ENCODE measurements at regions not wholly inside any gene's neighbourhood (a gene's known extent, or its start where the extent isn't known, plus 50 kb on each side); places are given as distances from the start of the nearest gene placed in this dataset.
"Not testable (repeated sequence)": the region's sequence is repeated elsewhere in the genome, so short reads cannot be mapped to it uniquely, and the experiment has no call there.

DNA sequence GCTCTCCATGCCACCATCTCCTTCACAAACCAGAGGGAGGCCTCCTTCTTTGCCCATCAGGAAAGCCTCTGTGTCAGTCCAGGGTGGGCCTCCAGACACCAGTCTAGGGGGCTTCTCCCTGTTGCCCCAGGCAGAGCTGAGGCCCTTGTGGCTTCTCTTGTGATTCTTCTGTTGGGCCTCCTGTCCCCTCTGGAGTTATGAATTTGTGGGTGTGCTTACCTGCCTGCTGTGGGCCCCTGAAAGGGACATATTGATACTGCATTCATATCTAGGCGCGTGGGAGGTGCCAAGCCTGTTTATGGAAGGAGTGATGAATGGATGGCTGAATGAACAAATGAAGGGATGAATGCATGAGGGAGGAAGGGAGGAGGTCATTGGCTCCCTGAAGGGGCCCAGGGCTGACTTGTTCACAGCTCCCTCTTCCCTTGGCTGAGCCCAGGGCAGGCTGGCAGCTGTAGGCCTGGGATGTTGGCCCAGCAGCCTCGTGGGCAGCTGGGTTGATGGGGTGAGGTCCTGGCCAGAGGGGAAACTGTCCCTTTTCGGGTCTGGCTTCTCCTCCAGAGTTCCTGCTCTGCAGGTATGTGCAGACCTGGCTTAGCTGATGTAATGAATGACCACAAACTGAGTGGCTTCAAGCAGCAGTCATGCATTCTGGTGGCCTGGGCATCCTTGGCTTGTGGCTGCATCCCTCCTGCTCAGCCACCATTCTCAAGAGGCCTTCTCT is 195.4 kb downstream of the GOLGA6L6 start:
- no peak for DNase-seq (ENCODE audit: low spot score)

DNA sequence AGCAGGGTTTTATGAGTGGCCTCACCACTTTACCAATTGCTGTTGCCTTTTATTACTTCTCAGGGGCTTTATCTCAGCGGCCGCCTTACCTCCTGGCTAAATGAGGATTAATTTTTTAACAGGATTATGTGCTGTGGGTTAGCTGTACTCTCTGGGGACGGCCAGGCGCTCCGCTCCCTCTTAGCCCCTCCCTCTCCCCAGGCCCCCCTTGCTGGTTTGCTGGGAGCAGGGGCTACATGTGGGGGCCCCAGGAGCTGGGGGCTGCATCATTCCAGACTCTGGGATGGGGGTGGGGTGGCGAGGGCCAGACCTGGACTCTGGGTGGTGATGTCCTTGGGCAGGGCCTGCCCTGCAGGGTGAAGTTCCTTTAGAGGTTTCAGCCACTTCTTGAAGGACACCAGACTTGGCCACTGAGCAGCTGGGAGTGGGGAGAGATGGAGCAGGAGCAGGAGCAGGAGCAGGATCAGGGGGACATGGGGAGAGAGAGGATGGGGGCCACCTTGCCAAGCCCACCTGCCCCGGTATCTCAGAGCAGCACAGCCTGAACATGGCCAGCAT is 196.1 kb downstream of the GOLGA6L6 start:
- DNase-seq (ENCODE audit: low spot score) = no peak

GRCh38 chr15:20344601-20345400 is 196.8 kb downstream of the GOLGA6L6 start:
- no peak for DNase-seq (ENCODE audit: low spot score)

GRCh38 chr15:20343395-20344211 is 198.0 kb downstream of the GOLGA6L6 start:
- not testable (repeated sequence) for DNase-seq (ENCODE audit: low spot score)

DNA sequence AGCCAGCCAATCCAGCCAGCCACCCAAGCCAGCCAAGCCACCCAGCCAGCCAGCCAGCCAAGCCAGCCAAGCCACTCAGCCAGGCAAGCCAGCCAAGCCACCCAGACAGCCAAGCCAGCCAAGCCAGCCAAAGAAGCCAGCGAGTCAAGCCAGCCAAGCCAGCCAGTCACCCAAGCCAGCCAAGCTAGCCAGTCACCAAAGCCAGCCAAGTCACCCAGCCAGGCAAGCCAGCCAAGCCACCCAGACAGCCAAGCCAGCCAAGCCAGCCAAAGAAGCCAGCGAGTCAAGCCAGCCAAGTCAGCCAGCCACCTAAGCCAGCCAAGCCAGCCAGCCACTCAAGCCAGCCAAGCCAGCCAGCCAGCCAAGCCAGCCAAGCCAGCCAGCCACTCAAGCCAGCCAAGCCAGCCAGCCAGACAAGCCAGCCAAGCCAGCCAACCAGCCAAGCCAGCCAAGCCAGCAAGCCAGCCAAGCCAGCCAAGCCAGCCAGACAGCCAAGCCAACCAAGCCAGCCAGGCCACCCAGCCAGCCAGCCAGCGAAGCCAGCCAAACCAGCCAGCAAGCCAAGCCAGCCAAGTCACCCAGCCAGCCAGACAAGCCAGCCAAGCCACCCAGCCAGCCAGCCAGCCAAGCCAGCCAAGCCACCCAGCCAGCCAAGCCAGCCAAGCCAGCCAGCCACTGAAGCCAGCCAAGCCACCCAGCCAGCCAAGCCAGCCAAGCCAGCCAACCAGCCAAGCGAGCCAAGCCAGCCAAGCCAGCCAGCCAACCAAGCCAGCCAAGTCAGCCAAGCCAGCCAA is 198.8 kb downstream of the GOLGA6L6 start:
- not testable (repeated sequence) for DNase-seq (ENCODE audit: low spot score)

GRCh38 chr15:20341901-20342600 is 199.5 kb downstream of the GOLGA6L6 start:
- DNase-seq (ENCODE audit: low spot score) = no peak

- DNase-seq (ENCODE audit: low spot score) = no peak
These were observed 200.5 kb downstream of the GOLGA6L6 start for GRCh38 chr15:20340931-20341661.

DNA sequence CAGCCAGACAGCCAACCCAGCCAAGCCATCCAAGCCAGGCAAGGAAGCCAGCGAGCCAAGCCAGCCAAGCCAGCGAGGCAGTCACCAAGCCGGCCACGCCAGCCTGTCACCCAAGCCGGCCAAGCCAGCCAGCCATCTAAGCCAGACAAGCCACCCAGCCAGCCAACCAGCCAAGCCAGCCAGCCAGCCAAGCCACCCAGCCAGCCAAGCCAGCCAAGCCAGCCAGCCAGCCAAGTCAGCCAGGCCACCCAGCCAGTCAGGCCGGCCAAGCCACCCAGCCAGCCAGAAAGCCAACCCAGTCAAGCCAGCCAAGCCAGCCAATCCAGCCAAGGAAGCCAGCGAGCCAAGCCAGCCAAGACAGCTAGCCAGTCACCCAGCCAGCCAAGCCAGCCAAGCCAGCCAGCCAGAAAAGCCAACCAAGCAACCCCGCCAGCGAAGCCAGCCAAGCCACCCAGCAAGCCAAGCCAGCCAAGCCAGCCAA is 201.2 kb downstream of the GOLGA6L6 start:
- DNase-seq (ENCODE audit: low spot score) = no peak

- DNase-seq (ENCODE audit: low spot score) = not testable (repeated sequence)
These were observed 202.4 kb downstream of the GOLGA6L6 start for GRCh38 chr15:20339086-20339791.

DNA sequence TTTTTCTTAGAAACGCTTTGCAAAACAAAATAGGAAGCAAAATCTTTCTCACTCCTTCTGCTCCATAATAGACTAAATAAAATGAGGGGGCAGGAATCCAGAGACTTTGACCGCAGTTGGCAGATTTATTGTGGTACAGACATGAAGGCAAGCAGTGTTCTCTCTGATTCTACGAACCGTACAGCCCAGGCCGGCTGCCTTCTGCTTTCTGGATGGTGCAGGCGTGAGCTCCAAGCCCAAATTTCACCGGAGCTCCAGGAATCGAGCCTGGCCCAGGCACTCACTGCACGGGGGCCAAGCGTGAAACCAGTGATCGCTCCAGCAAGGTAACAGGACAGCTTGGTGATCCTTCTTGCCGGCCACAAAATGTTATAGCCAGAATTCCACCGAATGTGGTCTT is 202.9 kb downstream of the GOLGA6L6 start:
- DNase-seq (ENCODE audit: low spot score) = not testable (repeated sequence)

GRCh38 chr15:20337238-20337637 is 204.4 kb downstream of the GOLGA6L6 start:
- DNase-seq (ENCODE audit: low spot score) = not testable (repeated sequence)

- not testable (repeated sequence) for DNase-seq (ENCODE audit: low spot score)
These were observed 207.1 kb downstream of the GOLGA6L6 start for GRCh38 chr15:20334451-20334850.

- not testable (repeated sequence) for DNase-seq (ENCODE audit: low spot score)
These were observed 215.8 kb downstream of the GOLGA6L6 start for GRCh38 chr15:20325751-20326150.

DNA sequence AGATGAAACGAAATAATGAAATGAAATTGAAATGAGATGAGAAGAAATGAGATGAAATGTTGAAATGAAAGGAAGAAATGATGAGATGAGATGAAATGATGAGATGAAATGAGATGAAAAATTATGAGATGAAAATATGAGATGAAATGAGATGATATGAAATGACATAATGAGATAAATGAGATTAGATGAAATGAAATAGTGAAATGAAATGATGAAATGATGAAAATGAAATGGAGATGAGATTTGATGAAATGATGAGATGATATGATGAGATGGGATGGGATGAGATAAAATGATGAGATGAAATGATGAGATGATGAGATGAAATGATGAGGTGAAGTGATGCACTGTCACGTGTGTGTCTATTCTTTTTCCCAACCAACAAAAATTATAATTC is 224.5 kb downstream of the GOLGA6L6 start:
- DNase-seq (ENCODE audit: low spot score) = not testable (repeated sequence)

GRCh38 chr15:20311014-20311680 is 230.5 kb downstream of the GOLGA6L6 start:
- DNase-seq (ENCODE audit: low spot score) = not testable (repeated sequence)

GRCh38 chr15:20310603-20311002 is 231.0 kb downstream of the GOLGA6L6 start:
- DNase-seq (ENCODE audit: low spot score) = no peak

DNA sequence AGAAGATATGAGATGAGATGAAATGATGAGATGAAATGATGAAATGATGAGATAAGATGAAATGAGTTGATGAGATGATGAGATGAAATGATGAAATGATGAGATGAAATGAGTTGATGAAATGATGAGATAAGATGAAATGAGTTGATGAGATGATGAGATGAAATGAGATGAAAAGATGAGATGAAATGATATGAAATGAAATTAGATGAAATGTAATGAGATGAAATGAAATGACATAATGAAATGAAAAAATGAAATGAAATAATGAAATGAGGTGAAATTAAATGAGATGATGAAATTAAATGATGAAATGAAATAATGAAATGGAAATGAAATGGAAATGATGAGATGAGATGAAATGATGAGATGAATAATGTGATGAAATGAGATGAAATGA is 231.6 kb downstream of the GOLGA6L6 start:
- DNase-seq (ENCODE audit: low spot score) = not testable (repeated sequence)

DNA sequence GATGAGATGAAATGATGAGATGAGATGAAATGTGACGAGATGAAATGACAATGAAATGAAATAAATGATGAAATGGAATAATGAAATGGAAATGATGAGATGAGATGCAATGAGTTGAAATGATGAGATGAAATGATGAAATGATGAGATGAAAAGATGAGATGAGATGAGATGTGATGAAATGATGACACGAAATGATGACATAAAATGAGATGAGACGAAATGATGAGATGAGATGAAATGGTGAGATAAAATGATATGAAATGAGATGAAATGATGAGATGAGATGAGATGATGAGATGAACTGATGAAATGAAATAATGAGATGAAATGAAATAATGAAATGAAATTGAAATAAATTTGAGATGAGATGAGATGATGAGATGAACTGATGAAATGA is 232.2 kb downstream of the GOLGA6L6 start:
- not testable (repeated sequence) for DNase-seq (ENCODE audit: low spot score)
